NCI-H748 (cell line): ENCODE measurements at regions not wholly inside any gene's neighbourhood (a gene's known extent, or its start where the extent isn't known, plus 50 kb on each side); places are given as distances from the start of the nearest gene placed in this dataset.
"Not testable (repeated sequence)": the region's sequence is repeated elsewhere in the genome, so short reads cannot be mapped to it uniquely, and the experiment has no call there.

Experiments
- DNase-seq: peaks from one replicate; lab custom pipeline; 2025; ENCODE audit not compliant: unreplicated experiment; lab: John Stamatoyannopoulos, UW

GRCh38 chr2:236632295-236633218 is 62.9 kb downstream of the ACKR3 start:
- DNase-seq, result no peak

- no peak for DNase-seq
Measured at GRCh38 chr2:236633219-236633570, 63.6 kb downstream of the ACKR3 start.

DNA sequence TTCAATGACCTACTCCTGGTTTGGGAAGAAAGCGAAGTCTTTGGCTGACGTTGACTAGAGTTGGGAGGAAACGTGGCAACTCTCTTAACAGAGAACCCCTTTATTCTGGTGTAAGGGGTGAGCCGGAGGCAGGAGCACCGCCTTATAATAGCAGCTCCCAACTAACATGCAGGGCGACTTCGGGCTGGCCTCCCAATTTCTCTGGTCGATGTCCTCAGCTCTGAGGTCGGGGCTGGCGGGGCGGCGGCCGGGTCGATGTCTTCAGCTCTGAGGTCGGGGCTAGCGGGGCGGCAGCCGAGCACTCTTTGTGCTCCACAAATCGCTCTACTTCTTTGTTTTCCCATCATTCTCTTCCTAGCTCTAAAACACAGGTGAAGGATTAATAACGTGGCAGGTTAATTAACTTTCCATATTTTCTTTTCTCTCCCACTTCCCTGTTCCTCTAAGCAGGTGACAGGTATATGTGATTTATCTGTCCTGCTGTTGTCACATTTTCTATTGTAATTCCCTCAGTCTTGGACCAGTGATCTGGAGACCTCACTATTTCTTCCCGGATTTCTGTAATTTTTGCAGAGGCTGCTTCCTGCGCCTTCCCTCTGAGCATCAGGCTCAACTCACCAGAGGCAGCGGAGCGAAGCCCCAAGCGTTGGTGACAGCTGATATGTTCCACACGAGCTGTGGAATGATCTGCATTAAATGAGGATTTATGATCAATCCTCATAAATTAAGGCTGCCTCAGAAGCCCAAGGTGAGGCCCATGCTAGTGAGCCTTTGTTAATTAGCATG is 64.3 kb downstream of the ACKR3 start:
- DNase-seq, result no peak

DNA sequence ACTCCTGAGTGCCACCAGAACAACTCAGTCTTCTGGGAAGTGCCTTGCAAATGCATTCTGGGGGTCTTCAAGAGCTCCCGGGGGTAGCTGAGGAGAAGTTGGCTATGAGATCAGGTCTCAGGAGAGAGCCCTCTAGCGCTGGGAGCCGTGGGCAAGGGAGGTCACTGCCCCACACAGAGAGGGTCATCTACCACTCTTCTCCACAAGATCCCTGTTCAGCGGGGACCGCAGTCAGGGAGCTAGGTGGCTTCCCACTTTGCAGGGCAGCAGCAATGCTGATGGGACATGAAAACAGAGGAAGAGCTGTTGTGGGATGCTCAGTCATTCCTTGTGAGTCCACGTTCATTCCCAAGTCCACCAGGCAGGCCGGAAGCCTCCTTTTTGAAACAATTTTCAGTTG is 66.6 kb downstream of the ACKR3 start:
- no peak for DNase-seq

- DNase-seq, result no peak
Measured at GRCh38 chr2:236636714-236637470, 67.3 kb downstream of the ACKR3 start.

DNA sequence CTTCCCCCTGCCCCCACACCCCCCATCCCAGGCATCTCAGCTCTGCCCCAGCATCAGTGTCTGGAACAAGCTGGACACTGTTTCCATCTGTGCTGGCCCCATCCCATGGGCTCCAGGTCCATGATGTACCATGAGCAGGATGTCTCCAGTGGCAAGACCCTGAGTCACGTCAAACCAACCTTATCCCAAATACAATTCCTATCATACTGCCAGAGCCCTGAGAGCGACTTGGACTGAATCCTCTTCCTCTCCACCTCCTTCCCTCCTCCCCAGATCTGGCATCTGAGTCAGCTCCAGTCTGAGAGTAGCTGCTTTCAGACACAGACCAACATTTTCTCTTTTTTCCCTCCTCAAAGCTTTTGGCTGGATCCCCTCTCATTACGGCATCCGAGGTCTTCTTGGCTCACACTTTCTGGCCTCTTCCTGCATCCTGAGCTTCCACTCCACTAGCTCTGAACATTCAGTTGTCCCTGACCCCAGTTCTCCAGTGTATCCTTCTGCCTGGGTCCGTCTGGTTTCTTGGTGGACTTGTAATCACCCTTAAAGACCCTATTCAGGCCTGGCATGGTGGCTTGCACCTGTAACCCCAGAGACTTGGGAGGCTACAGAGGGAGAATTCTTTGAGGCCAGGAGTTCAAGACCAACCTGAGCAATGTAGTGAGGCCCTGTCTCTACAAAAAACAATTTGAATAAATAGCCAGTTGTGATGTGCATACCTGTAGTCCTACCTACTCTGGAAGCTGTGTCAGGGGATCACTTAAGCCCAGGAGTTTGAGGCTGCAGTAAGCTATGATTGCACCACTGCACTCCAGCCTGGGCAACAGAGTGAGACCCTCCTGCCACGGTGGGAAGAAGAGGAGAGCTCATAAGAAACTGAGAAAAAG is 68.3 kb downstream of the ACKR3 start:
- DNase-seq, result no peak

- no peak for DNase-seq
Measured at GRCh38 chr2:236638707-236639106, 69.1 kb downstream of the ACKR3 start.

- peak; percentile 10 for DNase-seq
Measured at GRCh38 chr2:236639461-236640235, 70.0 kb downstream of the ACKR3 start.

GRCh38 chr2:236641051-236641726 is 71.6 kb downstream of the ACKR3 start:
- no peak for DNase-seq

DNA sequence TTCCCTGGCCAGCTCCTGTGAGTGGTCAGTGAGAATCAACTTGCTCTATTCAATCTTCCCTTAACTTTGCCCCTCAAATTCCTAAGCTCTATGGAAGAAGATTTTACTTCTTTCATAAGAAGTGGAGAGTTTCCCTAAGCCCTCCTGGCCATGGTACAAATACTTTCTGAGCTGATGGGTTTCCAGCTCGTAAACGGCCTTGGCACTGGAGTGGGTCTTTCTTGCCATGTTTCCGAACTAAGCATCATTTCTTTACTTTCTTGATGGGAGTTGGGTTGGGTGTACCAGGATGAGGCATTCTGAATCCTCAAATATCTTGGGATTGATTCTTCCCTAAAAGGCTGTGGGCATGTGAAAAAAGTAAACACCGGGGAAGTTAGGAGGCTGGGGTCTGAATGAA is 72.5 kb downstream of the ACKR3 start:
- no peak for DNase-seq

DNA sequence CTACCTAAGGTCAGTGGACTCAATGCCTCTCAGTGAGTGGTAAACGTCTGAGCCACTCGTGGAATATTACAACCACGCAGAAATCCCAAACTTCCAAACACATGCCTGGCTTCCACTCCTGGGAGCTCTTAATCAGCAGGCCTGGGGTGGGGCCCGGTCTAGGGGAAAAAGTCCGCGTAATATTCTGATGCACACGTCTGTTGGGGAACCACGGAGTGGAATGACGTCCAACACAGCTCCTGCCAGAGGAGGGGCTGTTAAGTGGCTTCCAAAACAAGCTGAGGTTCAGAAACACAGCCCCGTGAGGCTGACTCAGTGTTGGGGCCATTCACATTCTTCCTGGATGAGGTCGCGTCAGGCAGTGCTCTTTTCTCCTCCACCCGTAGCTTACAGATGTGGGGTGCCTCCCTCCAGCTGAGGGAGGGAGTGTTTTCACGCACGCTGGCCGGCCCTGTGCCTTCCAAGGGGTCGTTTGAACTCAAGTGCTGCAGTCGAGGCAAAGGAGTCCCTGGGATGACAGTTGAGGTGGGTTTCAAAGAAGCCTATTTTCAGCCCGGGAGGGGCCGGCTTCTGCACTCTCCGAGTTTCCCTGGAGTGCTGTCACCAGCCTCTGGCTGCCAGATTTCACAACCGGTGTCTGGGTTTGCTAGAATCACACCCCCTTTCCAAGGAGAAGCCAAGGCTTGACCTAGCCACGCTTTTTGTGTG is 73.1 kb downstream of the ACKR3 start:
- DNase-seq, result no peak

GRCh38 chr2:236643480-236643879 is 73.9 kb downstream of the ACKR3 start:
- DNase-seq, result no peak

- DNase-seq, result no peak
Measured at GRCh38 chr2:236644067-236644466, 74.4 kb downstream of the ACKR3 start.

DNA sequence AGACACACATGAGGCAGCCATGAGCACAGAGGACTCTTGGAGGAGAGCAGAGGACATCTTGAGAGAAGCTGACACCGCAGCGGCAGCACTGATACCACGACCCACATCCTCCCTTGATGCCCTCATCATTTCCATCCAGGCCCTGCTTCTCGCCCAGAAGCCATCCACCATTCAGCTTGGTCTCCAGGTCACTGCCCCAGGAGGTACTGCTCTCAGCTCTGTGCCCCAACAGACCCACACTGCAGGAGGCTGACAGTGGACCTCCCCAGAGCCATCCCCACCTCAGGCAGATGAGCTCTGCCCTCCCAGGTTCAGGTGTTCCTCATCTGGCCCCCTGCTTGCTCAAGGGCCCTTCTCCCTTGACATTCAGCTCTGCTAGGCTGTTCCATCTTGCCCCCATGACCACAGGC is 74.9 kb downstream of the ACKR3 start:
- no peak for DNase-seq

DNA sequence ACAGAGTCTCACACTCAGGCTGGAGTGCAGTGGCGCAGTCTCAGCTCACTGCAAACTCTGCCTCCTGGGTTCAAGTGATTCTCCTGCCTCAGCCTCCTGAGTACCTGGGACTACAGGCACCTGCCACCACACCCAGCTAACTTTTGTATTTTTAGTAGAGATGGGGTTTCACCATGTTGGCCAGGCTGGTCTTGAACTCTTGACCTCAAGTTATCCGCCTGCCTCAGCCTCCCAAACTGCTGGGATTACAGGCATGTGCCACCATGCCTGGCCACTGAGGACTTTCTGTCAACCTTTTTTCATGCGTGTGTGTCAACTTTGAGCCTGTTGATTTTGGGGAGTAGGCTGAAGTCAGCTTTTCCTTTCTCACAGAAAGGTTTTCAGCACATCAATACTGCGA is 75.5 kb downstream of the ACKR3 start:
- DNase-seq, result not testable (repeated sequence)

DNA sequence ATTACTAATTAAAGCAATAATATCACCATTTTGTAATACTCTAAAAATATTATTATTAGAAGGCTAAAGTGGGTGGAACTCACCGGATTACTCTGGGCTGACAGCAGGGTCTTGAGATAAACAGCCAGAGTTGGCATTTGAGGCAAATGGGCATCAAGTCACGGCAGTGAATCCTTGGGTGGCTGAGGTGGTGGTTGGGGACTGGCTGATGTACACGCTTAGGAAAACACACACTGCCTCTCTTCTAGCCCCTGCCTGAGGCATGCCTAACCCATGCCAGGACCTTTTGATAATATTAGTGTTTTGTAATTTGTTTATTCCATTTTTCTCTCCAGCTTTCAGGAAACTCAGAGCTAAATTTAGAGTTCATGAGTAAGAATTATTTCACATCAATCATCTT is 76.8 kb downstream of the ACKR3 start:
- no peak for DNase-seq

DNA sequence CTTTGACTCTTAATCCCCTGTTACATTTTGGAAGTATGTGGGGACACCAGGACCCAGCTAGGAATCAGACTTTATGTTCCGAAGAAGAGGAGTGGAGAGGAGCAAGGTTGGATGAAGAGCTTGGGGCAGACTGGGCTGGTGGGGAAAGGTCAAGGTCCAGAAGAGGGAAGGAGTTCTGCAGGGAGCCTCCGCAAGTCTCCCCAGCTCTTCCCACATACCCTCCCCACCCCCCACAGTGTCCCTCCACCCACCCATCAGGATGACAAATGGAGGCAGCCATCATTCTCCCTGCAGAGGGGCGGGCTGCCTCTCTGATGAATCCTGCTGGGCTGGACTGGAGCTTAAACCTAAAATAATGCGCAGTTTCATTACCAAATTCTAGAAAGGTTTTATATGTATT is 77.2 kb downstream of the ACKR3 start:
- DNase-seq, result no peak

GRCh38 chr2:236647621-236648020 is 78.0 kb downstream of the ACKR3 start:
- no peak for DNase-seq

- no peak for DNase-seq
Measured at GRCh38 chr2:236653863-236654262, 84.2 kb downstream of the ACKR3 start.
